ENCODE measurements at regions not wholly inside any gene's neighbourhood (a gene's known extent, or its start where the extent isn't known, plus 50 kb on each side); places are given as distances from the start of the nearest gene placed in this dataset.

DNA sequence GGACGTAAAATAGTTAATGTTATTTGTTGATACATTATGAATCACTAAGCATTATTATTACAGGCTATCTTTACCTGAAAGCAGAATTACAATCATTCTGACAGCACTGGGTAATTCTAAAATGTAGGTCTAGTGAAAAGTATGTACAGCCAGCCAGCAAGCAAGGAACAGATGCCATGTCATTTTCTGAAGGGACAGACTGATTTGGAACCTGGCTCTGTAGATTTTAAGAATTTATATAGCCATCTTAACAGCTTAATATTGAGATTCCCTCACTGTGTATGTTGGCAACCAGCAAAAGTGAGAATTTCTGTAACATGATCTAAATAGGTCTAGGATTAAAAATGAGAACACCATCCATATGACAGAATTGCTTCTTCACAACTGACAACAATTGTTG lies 359.4 kb downstream of the ZIC4 start:
- TF ChIP-seq, protein P1, sequence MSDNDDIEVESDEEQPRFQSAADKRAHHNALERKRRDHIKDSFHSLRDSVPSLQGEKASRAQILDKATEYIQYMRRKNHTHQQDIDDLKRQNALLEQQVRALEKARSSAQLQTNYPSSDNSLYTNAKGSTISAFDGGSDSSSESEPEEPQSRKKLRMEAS (IDR thresholded peaks at IDR 0.05; ENCODE audit: low read depth, low read length), result no peak
- TF ChIP-seq POLR2A (IDR thresholded peaks at IDR 0.05; ENCODE audit: extremely low read depth, insufficient read length), result no peak
- TF ChIP-seq, protein P2, sequence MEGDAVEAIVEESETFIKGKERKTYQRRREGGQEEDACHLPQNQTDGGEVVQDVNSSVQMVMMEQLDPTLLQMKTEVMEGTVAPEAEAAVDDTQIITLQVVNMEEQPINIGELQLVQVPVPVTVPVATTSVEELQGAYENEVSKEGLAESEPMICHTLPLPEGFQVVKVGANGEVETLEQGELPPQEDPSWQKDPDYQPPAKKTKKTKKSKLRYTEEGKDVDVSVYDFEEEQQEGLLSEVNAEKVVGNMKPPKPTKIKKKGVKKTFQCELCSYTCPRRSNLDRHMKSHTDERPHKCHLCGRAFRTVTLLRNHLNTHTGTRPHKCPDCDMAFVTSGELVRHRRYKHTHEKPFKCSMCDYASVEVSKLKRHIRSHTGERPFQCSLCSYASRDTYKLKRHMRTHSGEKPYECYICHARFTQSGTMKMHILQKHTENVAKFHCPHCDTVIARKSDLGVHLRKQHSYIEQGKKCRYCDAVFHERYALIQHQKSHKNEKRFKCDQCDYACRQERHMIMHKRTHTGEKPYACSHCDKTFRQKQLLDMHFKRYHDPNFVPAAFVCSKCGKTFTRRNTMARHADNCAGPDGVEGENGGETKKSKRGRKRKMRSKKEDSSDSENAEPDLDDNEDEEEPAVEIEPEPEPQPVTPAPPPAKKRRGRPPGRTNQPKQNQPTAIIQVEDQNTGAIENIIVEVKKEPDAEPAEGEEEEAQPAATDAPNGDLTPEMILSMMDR (IDR thresholded peaks at IDR 0.05; ENCODE audit: low read depth, low read length), result no peak
- no peak for TF ChIP-seq MYC (IDR thresholded peaks at IDR 0.05; ENCODE audit: low read depth, low read length)
